A549 (cell line): ENCODE measurements at regions not wholly inside any gene's neighbourhood (a gene's known extent, or its start where the extent isn't known, plus 50 kb on each side); places are given as distances from the start of the nearest gene placed in this dataset.

ENCODE experiments used
- ATAC-seq, 2 experiments: fragments of 200-7000 bp in 1 of 2; fragments of >200 bp in 1 of 2; cut with Nextera tagmentation in 1 of 2; cut with Tn5 transposase in 1 of 2; 3 replicates each; pipeline versions ENCODE4 v1.8.0 to v1.9.1; 2018 to 2020; ENCODE audit warnings: mild to moderate bottlenecking in 1 of 2, moderate library complexity in 1 of 2
- CTCF ChIA-PET: fragments of 300-600 bp; sonication (Branson Sonifier 250); formaldehyde crosslinking; extraction: SDS; loops from one replicate; lab custom pipeline; 2021; ENCODE audit warnings: antibody characterized with exemption, inconsistent platforms; lab: Yijun Ruan, JAX
- POLR2A ChIA-PET: fragments of 350-600 bp; formaldehyde crosslinking; extraction: SDS; loops from one replicate; lab custom pipeline; 2021; ENCODE audit warnings: antibody characterized with exemption, inconsistent platforms; lab: Yijun Ruan, JAX
- DNase-seq, 2 experiments: peaks; one replicate each; pipeline versions ENCODE4 v3.0.0 to v3.0.0-alpha.2; 2011 to 2016; ENCODE audit warnings: low read depth in 1 of 2, low spot score in 1 of 2
- FAIRE-seq: peaks from 2 replicates; lab custom pipeline; 2011; peaks lifted over from hg19 to GRCh38; lab: Jason Lieb, UNC
- H3K27ac ChIP-seq, 2 experiments: fragments of >200 bp; sonication (Bioruptor Twin); formaldehyde crosslinking; 3 replicates each; pipeline ENCODE4 v1.5.1; 2016 to 2017
- H3K4me1 ChIP-seq: fragments of >200 bp; sonication (Bioruptor Twin); formaldehyde crosslinking; 3 replicates; pipeline ENCODE4 v1.6.1; 2016
- H3K4me2 ChIP-seq: fragments of >200 bp; sonication (Bioruptor Twin); formaldehyde crosslinking; 3 replicates; pipeline ENCODE4 v1.6.1; 2016
- H3K4me3 ChIP-seq: fragments of >200 bp; sonication (Bioruptor Twin); formaldehyde crosslinking; 3 replicates; pipeline ENCODE4 v1.5.1; 2016
- H3K9me3 ChIP-seq: fragments of >200 bp; sonication (Bioruptor Twin); formaldehyde crosslinking; 3 replicates; pipeline ENCODE4 v1.6.1; 2016
- ATOH8 ChIP-seq: fragments of 250-450 bp; sonication (Bioruptor Pico); IDR thresholded peaks from 2 replicates; pipeline ENCODE4 v1.5.0; 2020; ENCODE audit warnings: low read depth, mild to moderate bottlenecking, moderate library complexity
- BHLHE40 ChIP-seq: IDR thresholded peaks from 2 replicates; pipeline ENCODE4 v1.6.1; 2012; ENCODE audit warnings: low read depth, low read length, inconsistent platforms
- CBX8 ChIP-seq: fragments of 200-600 bp; sonication (generic); IDR thresholded peaks from 2 replicates; pipeline ENCODE4 v1.6.1; 2016
- CEBPB ChIP-seq, 2 experiments: fragments of >200 bp in 1 of 2; sonication (Bioruptor Twin) in 1 of 2; formaldehyde crosslinking in 1 of 2; IDR thresholded peaks; 2 replicates each; pipeline ENCODE4 v1.6.1; 2012 to 2016
- CTCF ChIP-seq: fragments of >200 bp; sonication (Bioruptor Twin); formaldehyde crosslinking; IDR thresholded peaks from 3 replicates; pipeline ENCODE4 v1.5.1; 2016
- EP300 ChIP-seq, 2 experiments: fragments of >200 bp; sonication (Bioruptor Twin); formaldehyde crosslinking; IDR thresholded peaks; 2 replicates in 1 of 2; 3 replicates in 1 of 2; pipeline ENCODE4 v1.6.1; 2016 to 2017
- FOXS1 ChIP-seq: fragments of 250-450 bp; sonication (Bioruptor Pico); IDR thresholded peaks from 2 replicates; pipeline ENCODE4 v1.5.0; 2020; ENCODE audit warnings: mild to moderate bottlenecking, moderate library complexity
- GATA3 ChIP-seq: IDR thresholded peaks from 2 replicates; pipeline ENCODE4 v1.6.1; 2012; ENCODE audit warnings: borderline replicate concordance
- HDAC2 ChIP-seq: fragments of 200-600 bp; sonication (generic); IDR thresholded peaks from 2 replicates; pipeline ENCODE4 v1.6.1; 2016
- HES2 ChIP-seq: fragments of >200 bp; sonication (Bioruptor Twin); formaldehyde crosslinking; IDR thresholded peaks from 2 replicates; pipeline ENCODE4 v1.6.1; 2016
- HOXB13 ChIP-seq: fragments of 250-450 bp; sonication (Bioruptor Pico); IDR thresholded peaks from 2 replicates; pipeline ENCODE4 v1.5.0; 2020; ENCODE audit warnings: low read depth, mild to moderate bottlenecking, moderate library complexity
- JUNB ChIP-seq: fragments of >200 bp; sonication (Bioruptor Twin); formaldehyde crosslinking; IDR thresholded peaks from 2 replicates; pipeline ENCODE4 v1.6.1; 2016
- KDM1A ChIP-seq: fragments of 200-600 bp; sonication (generic); IDR thresholded peaks from 2 replicates; pipeline ENCODE4 v1.6.1; 2016; ENCODE audit warnings: low read depth, mild to moderate bottlenecking
- MAX ChIP-seq: IDR thresholded peaks from 2 replicates; pipeline ENCODE4 v1.6.1; 2012
- NPAS2 ChIP-seq: fragments of 250-450 bp; sonication (Bioruptor Pico); IDR thresholded peaks from 2 replicates; pipeline ENCODE4 v1.8.0; 2022; ENCODE audit warnings: mild to moderate bottlenecking, moderate library complexity, borderline replicate concordance
- RAD21 ChIP-seq, 2 experiments: fragments of >200 bp in 1 of 2; sonication (Bioruptor Twin) in 1 of 2; formaldehyde crosslinking in 1 of 2; IDR thresholded peaks in 1 of 2; conservative IDR thresholded peaks in 1 of 2; 2 replicates in 1 of 2; 3 replicates in 1 of 2; pipeline ENCODE4 v1.6.1; 2012 to 2018; ENCODE audit warnings: inconsistent platforms in 1 of 2
- RARB ChIP-seq: fragments of 250-450 bp; sonication (Bioruptor Pico); IDR thresholded peaks from 2 replicates; pipeline ENCODE4 v1.8.0; 2021; ENCODE audit warnings: mild to moderate bottlenecking, moderate library complexity
- TP53 ChIP-seq: fragments of 250-450 bp; sonication (Bioruptor Pico); IDR thresholded peaks from 2 replicates; pipeline ENCODE4 v1.5.0; 2021; ENCODE audit warnings: mild to moderate bottlenecking, moderate library complexity
- USF2 ChIP-seq: fragments of 450-650 bp; IDR thresholded peaks from 2 replicates; pipeline ENCODE4 v1.6.1; 2014; ENCODE audit warnings: antibody characterized with exemption
- ZFP36 ChIP-seq: fragments of 450-650 bp; IDR thresholded peaks from 2 replicates; pipeline ENCODE4 v1.6.1; 2014; ENCODE audit warnings: borderline replicate concordance; ENCODE audit not compliant: partially characterized antibody
- WGBS: methylation state at CpG from one replicate; pipeline ENCODE4 v1.1.6; 2017; ENCODE audit errors: missing lambda C conversion rate; 5-methylcytosine and 5-hydroxymethylcytosine counted together

- ATAC-seq = peak; percentile 79 to 88; a peak in 5 of 6 replicates
- ChIA-PET POLR2A (no interaction called here), CTCF (interaction anchor here (0.7 kb wide), 1 partner anchor 22 kb away, joined by 3 read pairs; no protein-coding TSS in a partner anchor)
These were observed 1310.3 kb downstream of the BRD1 start for GRCh38 chr22:48517039-48518030.

GRCh38 chr22:48516571-48516970 is 1311.1 kb downstream of the BRD1 start:
- no peaks in the 10 kb centered on the region for H3K9me3 ChIP-seq
- ChIA-PET CTCF (no interaction called here), POLR2A (no interaction called here)
- FAIRE-seq (no peak), DNase-seq (no peak), ATAC-seq (no peak)
- no peaks in the 10 kb centered on the region for H3K4me1 ChIP-seq
- no peak overlapping the region for H3K27ac ChIP-seq
- H3K4me2 ChIP-seq = no peak overlapping the region
- TF ChIP-seq GATA3 = no peak
- TF ChIP-seq CEBPB (IDR thresholded peaks at IDR 0.05) = no peak
- TF ChIP-seq HDAC2 = no peak
- no peak for TF ChIP-seq ATOH8 (CRISPR knock-in tag)
- no peak for TF ChIP-seq CTCF
- TF ChIP-seq CBX8 = no peak
- TF ChIP-seq KDM1A = no peak
- TF ChIP-seq HES2 = no peak
- TF ChIP-seq RARB (CRISPR knock-in tag) = no peak
- no peak for TF ChIP-seq BHLHE40
- TF ChIP-seq JUNB = no peak
- no peak for TF ChIP-seq HOXB13 (CRISPR knock-in tag)
- no peak for TF ChIP-seq ZFP36
- no peak for TF ChIP-seq NPAS2 (CRISPR knock-in tag)
- TF ChIP-seq EP300 (IDR thresholded peaks at IDR 0.05) = no peak
- no peak for TF ChIP-seq FOXS1 (CRISPR knock-in tag)
- no peak for TF ChIP-seq RAD21 (conservative IDR thresholded peaks at IDR 0.05 in 1 of 2, IDR thresholded peaks at IDR 0.05 in 1 of 2)
- no peak for TF ChIP-seq TP53
- no peak for TF ChIP-seq MAX
- TF ChIP-seq USF2 = no peak
- H3K4me3 ChIP-seq = no peak overlapping the region
- WGBS = 86% methylated on average over 3 of the region's 9 CpGs

More at GRCh38 chr22:48517039-48518030, 1310.3 kb downstream of the BRD1 start:
- Histone ChIP-seq H3K9me3 (no peaks in the 10 kb centered on the region), H3K4me2 (no peak overlapping the region), H3K27ac (no peak overlapping the region), H3K4me3 (no peak overlapping the region), H3K4me1 (no peaks in the 10 kb centered on the region)
- WGBS = 74% methylated on average over 14 of the region's 35 CpGs
- DNase-seq (peak; percentile 11 to 48), FAIRE-seq (no peak)
- TF ChIP-seq RAD21 (conservative IDR thresholded peaks at IDR 0.05 in 1 of 2, IDR thresholded peaks at IDR 0.05 in 1 of 2) = peak in 1 of 2 experiments; percentile 36; a peak in 2 of 5 replicates
- TF ChIP-seq CEBPB (IDR thresholded peaks at IDR 0.05) = no peak
